ENCODE measurements at regions not wholly inside any gene's neighbourhood (a gene's known extent, or its start where the extent isn't known, plus 50 kb on each side); places are given as distances from the start of the nearest gene placed in this dataset.
A peak's percentile ranks its signal among the peaks of the same experiment; 100 is the strongest.
"Not testable (repeated sequence)": the region's sequence is repeated elsewhere in the genome, so short reads cannot be mapped to it uniquely, and the experiment has no call there.

GRCh38 chr16:77514500-77515220 is 79.8 kb upstream of the ADAMTS18 start:
- no peak overlapping the region for H3K9ac ChIP-seq (ENCODE audit: low read depth, low read length)
- no peaks in the 10 kb centered on the region for H3K27me3 ChIP-seq (ENCODE audit: control insufficient read depth, insufficient read depth, low read length)
- no peaks in the 10 kb centered on the region for H3K36me3 ChIP-seq (ENCODE audit: control insufficient read depth, insufficient read depth, low read length)
- H3K4me3 ChIP-seq (ENCODE audit: low read depth, low read length), result no peak overlapping the region
- H3K27ac ChIP-seq (ENCODE audit: low read depth, low read length), result no peak overlapping the region
- no peaks in the 10 kb centered on the region for H3K9me3 ChIP-seq (ENCODE audit: control insufficient read depth, insufficient read depth, low read length)
- no peaks in the 10 kb centered on the region for H3K4me1 ChIP-seq (ENCODE audit: control insufficient read depth, insufficient read depth, low read length)

- not testable (repeated sequence) for H3K4me3 ChIP-seq (ENCODE audit: low read depth, low read length); H3K9me3 ChIP-seq (ENCODE audit: control insufficient read depth, insufficient read depth, low read length)
Measured at GRCh38 chr16:77525226-77525625, 90.4 kb upstream of the ADAMTS18 start.

GRCh38 chr16:77531752-77532151 is 96.9 kb upstream of the ADAMTS18 start:
- Histone ChIP-seq H3K4me3 (ENCODE audit: low read depth, low read length) (no peak overlapping the region), H3K36me3 (ENCODE audit: control insufficient read depth, insufficient read depth, low read length) (no peaks in the 10 kb centered on the region), H3K9me3 (ENCODE audit: control insufficient read depth, insufficient read depth, low read length) (no peaks in the 10 kb centered on the region), H3K27me3 (ENCODE audit: control insufficient read depth, insufficient read depth, low read length) (no peaks in the 10 kb centered on the region), H3K27ac (ENCODE audit: low read depth, low read length) (no peak overlapping the region), H3K4me1 (ENCODE audit: control insufficient read depth, insufficient read depth, low read length) (peaks cover 9% of the 10 kb centered on the region), H3K9ac (ENCODE audit: low read depth, low read length) (no peak overlapping the region)

More at GRCh38 chr16:77525226-77525625, 90.4 kb upstream of the ADAMTS18 start:
- not testable (repeated sequence) for H3K27ac ChIP-seq (ENCODE audit: low read depth, low read length); H3K9ac ChIP-seq (ENCODE audit: low read depth, low read length); H3K4me1 ChIP-seq (ENCODE audit: control insufficient read depth, insufficient read depth, low read length); H3K27me3 ChIP-seq (ENCODE audit: control insufficient read depth, insufficient read depth, low read length); H3K36me3 ChIP-seq (ENCODE audit: control insufficient read depth, insufficient read depth, low read length)

GRCh38 chr16:77536809-77537208 is 102.0 kb upstream of the ADAMTS18 start:
- no peak overlapping the region for H3K27ac ChIP-seq (ENCODE audit: low read depth, low read length)
- no peak overlapping the region for H3K4me3 ChIP-seq (ENCODE audit: low read depth, low read length)
- no peaks in the 10 kb centered on the region for H3K36me3 ChIP-seq (ENCODE audit: control insufficient read depth, insufficient read depth, low read length)
- H3K9ac ChIP-seq (ENCODE audit: low read depth, low read length), result no peak overlapping the region
- H3K27me3 ChIP-seq (ENCODE audit: control insufficient read depth, insufficient read depth, low read length), result no peaks in the 10 kb centered on the region
- H3K4me1 ChIP-seq (ENCODE audit: control insufficient read depth, insufficient read depth, low read length), result peaks cover 20% of the 10 kb centered on the region
- H3K9me3 ChIP-seq (ENCODE audit: control insufficient read depth, insufficient read depth, low read length), result no peaks in the 10 kb centered on the region

- peaks cover 14% of the 10 kb centered on the region for H3K4me1 ChIP-seq (ENCODE audit: control insufficient read depth, insufficient read depth, low read length)
- H3K27ac ChIP-seq (ENCODE audit: low read depth, low read length), result no peak overlapping the region
- no peak overlapping the region for H3K4me3 ChIP-seq (ENCODE audit: low read depth, low read length)
- H3K9me3 ChIP-seq (ENCODE audit: control insufficient read depth, insufficient read depth, low read length), result no peaks in the 10 kb centered on the region
- no peaks in the 10 kb centered on the region for H3K27me3 ChIP-seq (ENCODE audit: control insufficient read depth, insufficient read depth, low read length)
- H3K9ac ChIP-seq (ENCODE audit: low read depth, low read length), result no peak overlapping the region
- H3K36me3 ChIP-seq (ENCODE audit: control insufficient read depth, insufficient read depth, low read length), result no peaks in the 10 kb centered on the region
Measured at GRCh38 chr16:77539421-77540034, 104.7 kb upstream of the ADAMTS18 start.

GRCh38 chr16:77540646-77541045 is 105.8 kb upstream of the ADAMTS18 start:
- Histone ChIP-seq H3K27me3 (ENCODE audit: control insufficient read depth, insufficient read depth, low read length) (no peaks in the 10 kb centered on the region), H3K9ac (ENCODE audit: low read depth, low read length) (no peak overlapping the region), H3K27ac (ENCODE audit: low read depth, low read length) (peak overlapping the region; percentile 8), H3K9me3 (ENCODE audit: control insufficient read depth, insufficient read depth, low read length) (no peaks in the 10 kb centered on the region), H3K36me3 (ENCODE audit: control insufficient read depth, insufficient read depth, low read length) (no peaks in the 10 kb centered on the region), H3K4me3 (ENCODE audit: low read depth, low read length) (no peak overlapping the region), H3K4me1 (ENCODE audit: control insufficient read depth, insufficient read depth, low read length) (peaks cover 14% of the 10 kb centered on the region)

- Histone ChIP-seq H3K36me3 (ENCODE audit: control insufficient read depth, insufficient read depth, low read length) (no peaks in the 10 kb centered on the region), H3K27me3 (ENCODE audit: control insufficient read depth, insufficient read depth, low read length) (no peaks in the 10 kb centered on the region), H3K4me3 (ENCODE audit: low read depth, low read length) (no peak overlapping the region), H3K9me3 (ENCODE audit: control insufficient read depth, insufficient read depth, low read length) (no peaks in the 10 kb centered on the region), H3K27ac (ENCODE audit: low read depth, low read length) (peak overlapping the region; percentile 8), H3K4me1 (ENCODE audit: control insufficient read depth, insufficient read depth, low read length) (peaks cover 14% of the 10 kb centered on the region), H3K9ac (ENCODE audit: low read depth, low read length) (no peak overlapping the region)
Measured at GRCh38 chr16:77541165-77541564, 106.3 kb upstream of the ADAMTS18 start.

- no peak overlapping the region for H3K4me3 ChIP-seq (ENCODE audit: low read depth, low read length)
- H3K4me1 ChIP-seq (ENCODE audit: control insufficient read depth, insufficient read depth, low read length), result no peaks in the 10 kb centered on the region
- no peaks in the 10 kb centered on the region for H3K9me3 ChIP-seq (ENCODE audit: control insufficient read depth, insufficient read depth, low read length)
- no peak overlapping the region for H3K9ac ChIP-seq (ENCODE audit: low read depth, low read length)
- no peak overlapping the region for H3K27ac ChIP-seq (ENCODE audit: low read depth, low read length)
- H3K27me3 ChIP-seq (ENCODE audit: control insufficient read depth, insufficient read depth, low read length), result no peaks in the 10 kb centered on the region
- H3K36me3 ChIP-seq (ENCODE audit: control insufficient read depth, insufficient read depth, low read length), result no peaks in the 10 kb centered on the region
Measured at GRCh38 chr16:77548151-77548550, 113.3 kb upstream of the ADAMTS18 start.

GRCh38 chr16:77548766-77549165 is 113.9 kb upstream of the ADAMTS18 start:
- Histone ChIP-seq H3K27me3 (ENCODE audit: control insufficient read depth, insufficient read depth, low read length) (no peaks in the 10 kb centered on the region), H3K4me3 (ENCODE audit: low read depth, low read length) (no peak overlapping the region), H3K4me1 (ENCODE audit: control insufficient read depth, insufficient read depth, low read length) (no peaks in the 10 kb centered on the region), H3K9ac (ENCODE audit: low read depth, low read length) (no peak overlapping the region), H3K9me3 (ENCODE audit: control insufficient read depth, insufficient read depth, low read length) (no peaks in the 10 kb centered on the region), H3K36me3 (ENCODE audit: control insufficient read depth, insufficient read depth, low read length) (no peaks in the 10 kb centered on the region), H3K27ac (ENCODE audit: low read depth, low read length) (no peak overlapping the region)

GRCh38 chr16:77549876-77550275 is 115.0 kb upstream of the ADAMTS18 start:
- Histone ChIP-seq H3K27me3 (ENCODE audit: control insufficient read depth, insufficient read depth, low read length) (no peaks in the 10 kb centered on the region), H3K4me3 (ENCODE audit: low read depth, low read length) (no peak overlapping the region), H3K27ac (ENCODE audit: low read depth, low read length) (no peak overlapping the region), H3K4me1 (ENCODE audit: control insufficient read depth, insufficient read depth, low read length) (no peaks in the 10 kb centered on the region), H3K36me3 (ENCODE audit: control insufficient read depth, insufficient read depth, low read length) (no peaks in the 10 kb centered on the region), H3K9ac (ENCODE audit: low read depth, low read length) (no peak overlapping the region), H3K9me3 (ENCODE audit: control insufficient read depth, insufficient read depth, low read length) (no peaks in the 10 kb centered on the region)

GRCh38 chr16:77551357-77551756 is 116.5 kb upstream of the ADAMTS18 start:
- Histone ChIP-seq H3K4me3 (ENCODE audit: low read depth, low read length) (no peak overlapping the region), H3K9ac (ENCODE audit: low read depth, low read length) (no peak overlapping the region), H3K27me3 (ENCODE audit: control insufficient read depth, insufficient read depth, low read length) (no peaks in the 10 kb centered on the region), H3K27ac (ENCODE audit: low read depth, low read length) (no peak overlapping the region), H3K9me3 (ENCODE audit: control insufficient read depth, insufficient read depth, low read length) (no peaks in the 10 kb centered on the region), H3K4me1 (ENCODE audit: control insufficient read depth, insufficient read depth, low read length) (no peaks in the 10 kb centered on the region), H3K36me3 (ENCODE audit: control insufficient read depth, insufficient read depth, low read length) (no peaks in the 10 kb centered on the region)
